ENCODE measurements at regions not wholly inside any gene's neighbourhood (a gene's known extent, or its start where the extent isn't known, plus 50 kb on each side); places are given as distances from the start of the nearest gene placed in this dataset.

DNA sequence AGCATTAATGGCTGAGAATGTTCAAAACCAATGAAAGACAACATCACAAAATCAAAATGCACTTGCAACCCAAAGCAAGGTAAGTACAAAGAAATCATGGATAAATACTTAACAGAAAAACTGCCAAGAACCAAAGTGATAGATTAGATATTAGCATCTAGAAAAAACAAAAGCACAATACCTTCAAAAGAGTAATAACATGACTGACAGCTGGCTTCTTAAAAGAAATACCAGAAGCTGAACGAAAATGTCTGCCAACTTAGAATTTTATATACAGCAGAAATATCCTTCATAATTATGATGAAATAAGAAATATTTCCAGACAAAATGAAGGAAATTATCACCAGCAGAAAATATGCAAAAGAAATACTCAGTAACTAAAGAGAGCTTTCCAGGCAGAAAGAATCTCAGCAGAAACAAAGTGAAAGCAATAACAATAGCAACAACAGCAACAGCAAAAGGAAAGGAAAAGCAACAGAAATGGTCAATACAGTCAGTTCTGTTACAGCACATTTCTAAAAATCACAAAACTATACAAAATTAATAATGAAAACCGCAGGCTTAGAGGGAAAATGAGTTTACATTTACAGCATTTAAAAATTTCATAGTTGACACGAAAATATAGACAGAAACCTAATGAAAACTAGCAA is 121.5 kb upstream of the MAN1A1 start:
- TF ChIP-seq, protein P1, sequence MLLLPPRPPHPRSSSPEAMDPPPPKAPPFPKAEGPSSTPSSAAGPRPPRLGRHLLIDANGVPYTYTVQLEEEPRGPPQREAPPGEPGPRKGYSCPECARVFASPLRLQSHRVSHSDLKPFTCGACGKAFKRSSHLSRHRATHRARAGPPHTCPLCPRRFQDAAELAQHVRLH (tag by site-specific recombination; IDR thresholded peaks at IDR 0.05), result no peak
- TF ChIP-seq, protein P2, sequence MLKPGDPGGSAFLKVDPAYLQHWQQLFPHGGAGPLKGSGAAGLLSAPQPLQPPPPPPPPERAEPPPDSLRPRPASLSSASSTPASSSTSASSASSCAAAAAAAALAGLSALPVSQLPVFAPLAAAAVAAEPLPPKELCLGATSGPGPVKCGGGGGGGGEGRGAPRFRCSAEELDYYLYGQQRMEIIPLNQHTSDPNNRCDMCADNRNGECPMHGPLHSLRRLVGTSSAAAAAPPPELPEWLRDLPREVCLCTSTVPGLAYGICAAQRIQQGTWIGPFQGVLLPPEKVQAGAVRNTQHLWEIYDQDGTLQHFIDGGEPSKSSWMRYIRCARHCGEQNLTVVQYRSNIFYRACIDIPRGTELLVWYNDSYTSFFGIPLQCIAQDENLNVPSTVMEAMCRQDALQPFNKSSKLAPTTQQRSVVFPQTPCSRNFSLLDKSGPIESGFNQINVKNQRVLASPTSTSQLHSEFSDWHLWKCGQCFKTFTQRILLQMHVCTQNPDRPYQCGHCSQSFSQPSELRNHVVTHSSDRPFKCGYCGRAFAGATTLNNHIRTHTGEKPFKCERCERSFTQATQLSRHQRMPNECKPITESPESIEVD (tag by site-specific recombination; IDR thresholded peaks at IDR 0.05), result no peak
- TF ChIP-seq, protein P3, sequence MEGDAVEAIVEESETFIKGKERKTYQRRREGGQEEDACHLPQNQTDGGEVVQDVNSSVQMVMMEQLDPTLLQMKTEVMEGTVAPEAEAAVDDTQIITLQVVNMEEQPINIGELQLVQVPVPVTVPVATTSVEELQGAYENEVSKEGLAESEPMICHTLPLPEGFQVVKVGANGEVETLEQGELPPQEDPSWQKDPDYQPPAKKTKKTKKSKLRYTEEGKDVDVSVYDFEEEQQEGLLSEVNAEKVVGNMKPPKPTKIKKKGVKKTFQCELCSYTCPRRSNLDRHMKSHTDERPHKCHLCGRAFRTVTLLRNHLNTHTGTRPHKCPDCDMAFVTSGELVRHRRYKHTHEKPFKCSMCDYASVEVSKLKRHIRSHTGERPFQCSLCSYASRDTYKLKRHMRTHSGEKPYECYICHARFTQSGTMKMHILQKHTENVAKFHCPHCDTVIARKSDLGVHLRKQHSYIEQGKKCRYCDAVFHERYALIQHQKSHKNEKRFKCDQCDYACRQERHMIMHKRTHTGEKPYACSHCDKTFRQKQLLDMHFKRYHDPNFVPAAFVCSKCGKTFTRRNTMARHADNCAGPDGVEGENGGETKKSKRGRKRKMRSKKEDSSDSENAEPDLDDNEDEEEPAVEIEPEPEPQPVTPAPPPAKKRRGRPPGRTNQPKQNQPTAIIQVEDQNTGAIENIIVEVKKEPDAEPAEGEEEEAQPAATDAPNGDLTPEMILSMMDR (tag by site-specific recombination; IDR thresholded peaks at IDR 0.05), result no peak
- TF ChIP-seq, protein P4, sequence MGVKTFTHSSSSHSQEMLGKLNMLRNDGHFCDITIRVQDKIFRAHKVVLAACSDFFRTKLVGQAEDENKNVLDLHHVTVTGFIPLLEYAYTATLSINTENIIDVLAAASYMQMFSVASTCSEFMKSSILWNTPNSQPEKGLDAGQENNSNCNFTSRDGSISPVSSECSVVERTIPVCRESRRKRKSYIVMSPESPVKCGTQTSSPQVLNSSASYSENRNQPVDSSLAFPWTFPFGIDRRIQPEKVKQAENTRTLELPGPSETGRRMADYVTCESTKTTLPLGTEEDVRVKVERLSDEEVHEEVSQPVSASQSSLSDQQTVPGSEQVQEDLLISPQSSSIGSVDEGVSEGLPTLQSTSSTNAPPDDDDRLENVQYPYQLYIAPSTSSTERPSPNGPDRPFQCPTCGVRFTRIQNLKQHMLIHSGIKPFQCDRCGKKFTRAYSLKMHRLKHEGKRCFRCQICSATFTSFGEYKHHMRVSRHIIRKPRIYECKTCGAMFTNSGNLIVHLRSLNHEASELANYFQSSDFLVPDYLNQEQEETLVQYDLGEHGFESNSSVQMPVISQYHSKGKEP (tag by site-specific recombination; IDR thresholded peaks at IDR 0.05), result no peak
- TF ChIP-seq ZNF747 (tag by site-specific recombination; IDR thresholded peaks at IDR 0.05) (no peak), HOXA7 (CRISPR knock-in tag; IDR thresholded peaks at IDR 0.05; ENCODE audit: borderline replicate concordance) (no peak)
- TF ChIP-seq, protein P5, sequence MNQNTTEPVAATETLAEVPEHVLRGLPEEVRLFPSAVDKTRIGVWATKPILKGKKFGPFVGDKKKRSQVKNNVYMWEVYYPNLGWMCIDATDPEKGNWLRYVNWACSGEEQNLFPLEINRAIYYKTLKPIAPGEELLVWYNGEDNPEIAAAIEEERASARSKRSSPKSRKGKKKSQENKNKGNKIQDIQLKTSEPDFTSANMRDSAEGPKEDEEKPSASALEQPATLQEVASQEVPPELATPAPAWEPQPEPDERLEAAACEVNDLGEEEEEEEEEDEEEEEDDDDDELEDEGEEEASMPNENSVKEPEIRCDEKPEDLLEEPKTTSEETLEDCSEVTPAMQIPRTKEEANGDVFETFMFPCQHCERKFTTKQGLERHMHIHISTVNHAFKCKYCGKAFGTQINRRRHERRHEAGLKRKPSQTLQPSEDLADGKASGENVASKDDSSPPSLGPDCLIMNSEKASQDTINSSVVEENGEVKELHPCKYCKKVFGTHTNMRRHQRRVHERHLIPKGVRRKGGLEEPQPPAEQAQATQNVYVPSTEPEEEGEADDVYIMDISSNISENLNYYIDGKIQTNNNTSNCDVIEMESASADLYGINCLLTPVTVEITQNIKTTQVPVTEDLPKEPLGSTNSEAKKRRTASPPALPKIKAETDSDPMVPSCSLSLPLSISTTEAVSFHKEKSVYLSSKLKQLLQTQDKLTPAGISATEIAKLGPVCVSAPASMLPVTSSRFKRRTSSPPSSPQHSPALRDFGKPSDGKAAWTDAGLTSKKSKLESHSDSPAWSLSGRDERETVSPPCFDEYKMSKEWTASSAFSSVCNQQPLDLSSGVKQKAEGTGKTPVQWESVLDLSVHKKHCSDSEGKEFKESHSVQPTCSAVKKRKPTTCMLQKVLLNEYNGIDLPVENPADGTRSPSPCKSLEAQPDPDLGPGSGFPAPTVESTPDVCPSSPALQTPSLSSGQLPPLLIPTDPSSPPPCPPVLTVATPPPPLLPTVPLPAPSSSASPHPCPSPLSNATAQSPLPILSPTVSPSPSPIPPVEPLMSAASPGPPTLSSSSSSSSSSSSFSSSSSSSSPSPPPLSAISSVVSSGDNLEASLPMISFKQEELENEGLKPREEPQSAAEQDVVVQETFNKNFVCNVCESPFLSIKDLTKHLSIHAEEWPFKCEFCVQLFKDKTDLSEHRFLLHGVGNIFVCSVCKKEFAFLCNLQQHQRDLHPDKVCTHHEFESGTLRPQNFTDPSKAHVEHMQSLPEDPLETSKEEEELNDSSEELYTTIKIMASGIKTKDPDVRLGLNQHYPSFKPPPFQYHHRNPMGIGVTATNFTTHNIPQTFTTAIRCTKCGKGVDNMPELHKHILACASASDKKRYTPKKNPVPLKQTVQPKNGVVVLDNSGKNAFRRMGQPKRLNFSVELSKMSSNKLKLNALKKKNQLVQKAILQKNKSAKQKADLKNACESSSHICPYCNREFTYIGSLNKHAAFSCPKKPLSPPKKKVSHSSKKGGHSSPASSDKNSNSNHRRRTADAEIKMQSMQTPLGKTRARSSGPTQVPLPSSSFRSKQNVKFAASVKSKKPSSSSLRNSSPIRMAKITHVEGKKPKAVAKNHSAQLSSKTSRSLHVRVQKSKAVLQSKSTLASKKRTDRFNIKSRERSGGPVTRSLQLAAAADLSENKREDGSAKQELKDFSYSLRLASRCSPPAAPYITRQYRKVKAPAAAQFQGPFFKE (tag by site-specific recombination; IDR thresholded peaks at IDR 0.05; ENCODE audit: borderline replicate concordance), result no peak

All from HEK293 (cell line).